ENCODE measurements at regions not wholly inside any gene's neighbourhood (a gene's known extent, or its start where the extent isn't known, plus 50 kb on each side); places are given as distances from the start of the nearest gene placed in this dataset.

DNA sequence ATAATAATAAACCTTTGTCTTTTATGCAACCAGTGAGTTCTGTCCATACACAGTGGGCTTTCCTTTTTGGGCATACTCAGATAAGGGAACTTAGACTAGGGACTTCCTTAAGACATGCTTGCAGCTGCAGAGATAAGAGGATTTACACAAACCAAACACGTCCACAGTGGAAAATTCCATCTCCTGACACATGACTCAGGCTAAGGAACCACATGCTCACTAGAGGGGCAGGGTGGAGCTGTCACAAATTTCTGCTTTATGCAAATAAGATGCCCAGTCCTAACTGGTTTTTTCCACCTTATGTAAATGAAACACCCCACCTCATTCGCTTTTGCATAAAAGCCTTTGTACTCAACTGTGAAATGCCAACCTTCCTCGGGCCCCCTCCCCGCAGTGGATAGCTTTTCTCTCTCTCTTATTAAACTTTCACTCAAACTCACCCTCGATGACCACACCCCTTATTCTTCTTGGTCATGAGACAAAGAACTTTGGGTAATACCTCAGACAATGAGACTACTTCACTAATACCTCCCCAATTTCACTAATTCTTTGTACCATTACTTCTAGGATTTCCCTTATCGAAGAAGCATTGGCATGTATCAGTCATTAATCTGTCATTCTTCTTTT is 170.3 kb upstream of the FTMT start:
- DNase-seq (ENCODE audit: low spot score), result no peak
- Histone ChIP-seq H3K27ac (no peak overlapping the region), H3K4me3 (no peak overlapping the region)
- TF ChIP-seq, protein P1, sequence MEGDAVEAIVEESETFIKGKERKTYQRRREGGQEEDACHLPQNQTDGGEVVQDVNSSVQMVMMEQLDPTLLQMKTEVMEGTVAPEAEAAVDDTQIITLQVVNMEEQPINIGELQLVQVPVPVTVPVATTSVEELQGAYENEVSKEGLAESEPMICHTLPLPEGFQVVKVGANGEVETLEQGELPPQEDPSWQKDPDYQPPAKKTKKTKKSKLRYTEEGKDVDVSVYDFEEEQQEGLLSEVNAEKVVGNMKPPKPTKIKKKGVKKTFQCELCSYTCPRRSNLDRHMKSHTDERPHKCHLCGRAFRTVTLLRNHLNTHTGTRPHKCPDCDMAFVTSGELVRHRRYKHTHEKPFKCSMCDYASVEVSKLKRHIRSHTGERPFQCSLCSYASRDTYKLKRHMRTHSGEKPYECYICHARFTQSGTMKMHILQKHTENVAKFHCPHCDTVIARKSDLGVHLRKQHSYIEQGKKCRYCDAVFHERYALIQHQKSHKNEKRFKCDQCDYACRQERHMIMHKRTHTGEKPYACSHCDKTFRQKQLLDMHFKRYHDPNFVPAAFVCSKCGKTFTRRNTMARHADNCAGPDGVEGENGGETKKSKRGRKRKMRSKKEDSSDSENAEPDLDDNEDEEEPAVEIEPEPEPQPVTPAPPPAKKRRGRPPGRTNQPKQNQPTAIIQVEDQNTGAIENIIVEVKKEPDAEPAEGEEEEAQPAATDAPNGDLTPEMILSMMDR (IDR thresholded peaks at IDR 0.05), result no peak

DNA sequence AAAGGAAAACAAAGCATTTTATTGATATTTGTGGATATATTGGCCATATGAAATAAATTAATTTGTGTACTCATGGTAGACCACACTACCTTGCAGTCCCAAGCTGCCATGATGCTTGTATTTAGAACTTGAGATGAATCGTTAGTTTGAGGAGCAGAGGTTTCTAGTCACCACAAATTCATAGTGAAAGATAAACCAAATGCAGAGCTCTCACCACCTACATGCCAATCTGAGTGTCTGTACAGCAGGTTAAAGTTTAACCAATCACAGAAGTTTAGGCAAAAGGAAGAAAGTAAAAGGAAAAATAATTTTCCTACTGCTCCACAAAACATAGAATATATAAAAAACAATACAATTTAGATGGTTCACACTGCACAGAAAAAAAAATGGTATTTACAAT is 163.6 kb upstream of the FTMT start:
- Histone ChIP-seq H3K4me3 (no peak overlapping the region), H3K27ac (no peak overlapping the region)
- TF ChIP-seq, protein P1 (IDR thresholded peaks at IDR 0.05), result no peak
- DNase-seq (ENCODE audit: low spot score), result no peak

DNA sequence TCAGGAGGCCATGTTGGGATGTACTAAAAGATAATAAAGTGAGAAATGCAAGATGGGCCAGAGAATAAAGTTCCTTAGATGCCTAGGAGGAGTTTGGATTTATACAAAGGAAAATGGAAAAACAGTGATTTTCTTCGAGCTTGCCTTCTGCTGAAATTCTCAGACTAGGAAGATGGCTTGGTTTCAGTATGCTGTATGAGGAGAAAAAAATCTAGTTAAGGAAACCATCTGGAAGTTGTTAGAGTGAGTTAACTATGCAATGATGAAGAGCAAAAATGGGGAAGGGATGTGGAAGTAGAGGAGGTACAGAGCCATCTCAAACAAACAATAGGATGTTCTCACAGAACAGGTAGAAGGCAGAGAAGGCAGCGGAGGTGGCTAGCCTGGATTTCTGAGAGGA is 162.9 kb upstream of the FTMT start:
- TF ChIP-seq, protein P1 (IDR thresholded peaks at IDR 0.05), result no peak
- Histone ChIP-seq H3K4me3 (no peak overlapping the region), H3K27ac (no peak overlapping the region)
- no peak for DNase-seq (ENCODE audit: low spot score)

DNA sequence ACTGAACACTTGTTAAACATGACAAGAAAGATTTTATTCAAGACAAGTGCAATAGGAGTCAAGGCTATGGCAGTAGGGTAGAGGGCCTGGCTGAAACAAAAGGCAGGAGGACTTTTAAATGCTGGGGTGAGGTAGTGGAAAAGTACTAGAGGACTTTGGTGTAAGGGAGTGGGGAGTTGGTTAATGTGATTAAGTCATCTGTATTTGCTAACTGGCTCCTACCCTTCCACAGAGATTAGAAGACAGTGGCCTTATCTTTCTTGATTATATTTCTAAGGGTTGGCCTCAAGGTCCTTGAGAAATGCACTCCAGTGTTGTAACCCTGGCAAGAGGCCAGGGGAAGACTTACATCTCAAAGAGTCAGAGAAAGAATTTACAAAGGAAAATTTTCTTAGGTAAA is 160.2 kb upstream of the FTMT start:
- TF ChIP-seq, protein P1 (IDR thresholded peaks at IDR 0.05), result no peak
- Histone ChIP-seq H3K27ac (no peak overlapping the region), H3K4me3 (no peak overlapping the region)
- no peak for DNase-seq (ENCODE audit: low spot score)

DNA sequence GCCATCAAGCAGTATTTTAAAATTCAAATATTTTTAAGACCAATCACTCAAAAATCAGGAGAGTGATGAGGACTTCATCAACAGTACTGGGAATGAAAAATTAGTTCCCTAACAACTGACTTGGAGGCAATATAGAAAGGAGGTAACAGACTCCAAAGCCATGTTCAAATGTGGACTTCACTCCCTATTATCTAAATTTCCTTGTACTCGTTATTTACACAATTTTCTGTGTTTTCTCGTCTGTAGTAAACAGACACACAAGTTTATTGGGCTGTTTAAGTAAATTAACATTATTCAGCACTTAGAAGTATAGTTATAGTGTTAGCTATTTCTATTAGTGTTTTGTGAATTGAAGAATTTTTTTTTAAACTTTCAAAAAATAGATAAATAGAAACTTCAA is 159.5 kb upstream of the FTMT start:
- no peak overlapping the region for H3K4me3 ChIP-seq
- TF ChIP-seq, protein P1 (IDR thresholded peaks at IDR 0.05), result no peak
- no peak for DNase-seq (ENCODE audit: low spot score)
- H3K27ac ChIP-seq, result no peak overlapping the region

DNA sequence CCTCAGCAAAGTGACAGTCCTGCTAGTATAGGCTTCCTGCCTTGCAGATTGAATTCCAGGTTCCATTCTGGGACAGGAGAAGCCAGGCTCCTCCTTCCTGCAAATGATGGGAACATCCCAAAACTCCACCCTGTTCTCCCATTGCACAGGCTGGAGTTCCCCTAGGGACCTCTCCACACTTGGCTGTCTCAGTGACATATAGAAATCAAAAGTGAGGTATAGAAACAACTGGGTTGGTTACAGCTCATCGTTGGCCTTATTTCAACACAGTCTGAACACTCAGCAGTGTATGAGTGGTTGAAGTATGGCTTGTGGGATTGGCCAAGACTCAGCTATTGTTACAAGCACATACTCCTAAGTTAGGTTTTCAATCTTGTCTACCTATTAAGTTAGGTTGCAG is 157.8 kb upstream of the FTMT start:
- Histone ChIP-seq H3K4me3 (no peak overlapping the region), H3K27ac (no peak overlapping the region)
- DNase-seq (ENCODE audit: low spot score), result no peak
- TF ChIP-seq, protein P1 (IDR thresholded peaks at IDR 0.05), result no peak

DNA sequence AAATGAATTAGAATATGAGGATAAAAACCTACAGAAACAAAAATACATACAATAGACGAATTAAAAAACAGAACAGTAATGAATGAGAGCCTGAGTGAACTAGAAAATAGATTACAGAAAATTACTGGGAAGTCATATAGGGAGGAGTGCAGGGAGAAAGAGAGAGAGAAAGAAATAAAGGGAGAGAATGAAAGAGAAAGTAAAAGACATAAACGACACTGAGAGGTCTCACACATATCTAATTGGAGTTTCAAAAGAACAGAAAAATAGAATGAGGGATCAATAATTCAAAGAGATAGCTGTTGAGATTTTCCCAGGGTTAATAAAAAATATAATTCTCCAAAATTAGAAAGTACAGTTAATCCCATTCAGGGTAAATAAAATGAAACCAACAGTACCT is 156.4 kb upstream of the FTMT start:
- no peak for DNase-seq (ENCODE audit: low spot score)
- TF ChIP-seq, protein P1 (IDR thresholded peaks at IDR 0.05), result no peak
- H3K4me3 ChIP-seq, result no peak overlapping the region
- no peak overlapping the region for H3K27ac ChIP-seq
